Islet of Langerhans (tissue), 1 donor: ENCODE measurements at regions not wholly inside any gene's neighbourhood (a gene's known extent, or its start where the extent isn't known, plus 50 kb on each side); places are given as distances from the start of the nearest gene placed in this dataset.
"Not testable (repeated sequence)": the region's sequence is repeated elsewhere in the genome, so short reads cannot be mapped to it uniquely, and the experiment has no call there.

Experiments used
- FAIRE-seq: peaks from one replicate; lab custom pipeline; 2011; peaks lifted over from hg19 to GRCh38; lab: Jason Lieb, UNC

- no peak for FAIRE-seq
These were observed 1014.9 kb upstream of the ATXN8OS start for GRCh38 chr13:69092615-69093322.

DNA sequence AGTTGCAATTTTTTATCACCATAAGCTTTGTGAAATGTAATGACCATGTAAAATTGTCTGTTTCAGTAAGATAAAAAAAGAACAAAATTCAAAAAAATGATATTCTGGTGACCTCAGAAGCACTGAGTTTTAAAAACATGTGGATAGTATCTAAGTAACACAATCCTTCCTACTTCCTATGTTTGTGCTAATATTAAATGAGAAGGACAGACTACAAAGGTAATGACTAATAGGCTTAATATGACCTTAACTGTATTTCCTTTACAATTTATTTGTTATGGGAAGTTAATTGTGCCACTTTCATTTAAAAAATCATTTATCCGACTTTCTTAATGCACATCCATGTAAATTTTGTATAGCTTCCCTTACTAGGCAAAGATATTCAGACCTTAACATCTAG lies 1030.4 kb upstream of the ATXN8OS start:
- no peak for FAIRE-seq

DNA sequence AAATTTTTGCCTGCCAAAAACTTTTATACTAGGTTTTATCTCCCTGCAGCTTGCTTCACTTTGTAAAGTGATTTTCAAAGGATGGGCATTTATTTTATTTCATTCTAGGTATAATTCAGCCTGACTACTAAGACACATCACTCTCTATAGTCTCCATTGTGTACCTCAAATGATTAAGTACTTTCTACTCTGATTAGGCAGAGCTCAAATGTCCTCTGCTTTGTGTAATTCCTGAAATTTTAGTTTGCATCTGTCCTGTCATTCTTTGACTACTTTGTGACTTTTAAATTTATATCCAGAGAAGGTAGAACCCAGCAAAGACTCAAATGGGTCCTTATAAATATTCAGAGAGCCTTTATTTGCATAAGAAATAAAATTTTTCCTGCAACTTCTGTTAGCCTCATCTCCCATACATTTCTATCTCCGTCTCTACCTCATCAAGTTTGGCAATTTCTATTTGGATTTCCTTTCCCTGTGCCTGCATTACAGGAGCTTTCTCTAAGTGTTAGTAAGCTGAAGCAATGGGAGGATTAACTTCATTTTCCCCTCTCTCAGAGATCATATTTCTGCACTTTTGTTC lies 1038.0 kb upstream of the ATXN8OS start:
- no peak for FAIRE-seq

DNA sequence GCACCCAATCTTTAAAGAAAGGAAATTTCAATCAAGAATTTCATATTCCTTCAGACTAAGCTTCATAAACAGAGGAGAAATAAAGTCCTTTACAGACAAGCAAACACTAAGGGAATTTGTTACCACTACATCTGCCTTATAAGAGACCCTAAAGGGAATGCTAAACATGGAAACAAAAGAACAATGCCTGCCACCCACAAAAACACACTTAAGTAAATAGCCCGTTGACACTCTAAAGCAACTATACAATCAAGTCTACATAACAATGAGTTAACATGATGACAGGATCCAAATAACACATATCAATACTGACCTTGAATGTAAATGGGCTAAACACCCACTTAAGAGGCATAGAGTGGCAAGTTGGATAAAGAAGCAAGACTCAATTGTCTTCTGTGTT lies 1056.9 kb upstream of the ATXN8OS start:
- no peak for FAIRE-seq

- FAIRE-seq, result no peak
These were observed 1063.0 kb upstream of the ATXN8OS start for GRCh38 chr13:69044629-69045028.

DNA sequence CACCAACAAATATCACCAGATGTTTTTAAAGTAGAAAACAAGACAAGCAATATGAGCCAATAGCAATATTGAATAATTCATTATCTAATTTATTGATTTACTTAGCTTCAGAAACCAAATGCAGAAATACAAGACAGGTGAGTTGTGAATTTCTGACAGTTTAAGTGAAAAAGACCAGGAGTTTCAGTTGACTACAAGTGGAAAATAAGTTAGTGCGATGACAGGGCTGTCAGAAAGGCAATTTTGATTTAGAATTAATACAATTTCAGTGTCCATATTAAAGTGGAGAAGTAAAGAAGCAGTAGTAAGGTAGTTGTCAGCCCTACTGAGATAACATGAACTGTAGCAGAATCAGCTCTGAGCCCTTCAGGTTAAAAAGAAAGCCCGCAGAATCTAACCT lies 1066.7 kb upstream of the ATXN8OS start:
- FAIRE-seq, result no peak

DNA sequence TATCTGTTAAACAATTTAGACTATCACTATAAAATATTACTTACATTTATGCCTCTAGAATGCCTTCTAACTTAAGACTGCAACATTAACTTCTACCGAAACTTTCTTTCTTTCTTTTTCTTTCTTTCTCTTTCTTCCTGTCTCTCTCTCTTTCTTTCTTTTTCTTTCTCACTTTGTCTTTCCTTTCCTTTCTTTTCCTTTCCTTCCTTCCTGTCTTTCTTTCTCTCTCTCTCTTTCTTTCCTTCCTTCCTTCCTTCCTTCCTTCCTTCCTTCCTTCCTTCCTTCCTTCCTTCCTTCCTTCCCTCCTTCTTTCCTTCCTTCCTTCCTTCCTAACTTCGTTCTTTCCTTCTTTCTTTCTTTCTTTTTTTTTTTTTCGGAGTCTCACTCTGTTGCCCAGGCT lies 1071.9 kb upstream of the ATXN8OS start:
- no peak for FAIRE-seq

DNA sequence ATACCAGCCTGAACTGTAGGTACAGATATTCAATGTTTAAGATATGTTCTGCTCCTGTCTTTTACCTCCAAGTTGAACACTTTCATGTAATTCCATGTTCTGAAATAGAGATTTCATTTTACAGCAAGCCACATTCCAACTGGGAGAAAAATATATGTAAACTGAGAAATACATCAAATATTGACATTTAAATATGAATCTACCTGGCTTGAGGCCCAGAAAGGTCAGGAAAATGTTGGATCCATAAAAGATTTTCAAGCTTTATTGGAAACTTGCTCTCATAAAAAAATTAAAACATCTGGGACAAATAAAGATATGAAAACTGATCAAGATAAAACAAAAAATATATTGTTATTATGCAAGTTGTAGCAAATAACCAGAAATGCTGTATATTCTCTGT lies 1078.7 kb upstream of the ATXN8OS start:
- no peak for FAIRE-seq

GRCh38 chr13:69020120-69020519 lies 1087.5 kb upstream of the ATXN8OS start:
- FAIRE-seq, result no peak

- not testable (repeated sequence) for FAIRE-seq
These were observed 1089.5 kb upstream of the ATXN8OS start for GRCh38 chr13:69018173-69018572.

- no peak for FAIRE-seq
These were observed 1096.8 kb upstream of the ATXN8OS start for GRCh38 chr13:69010789-69011188.

DNA sequence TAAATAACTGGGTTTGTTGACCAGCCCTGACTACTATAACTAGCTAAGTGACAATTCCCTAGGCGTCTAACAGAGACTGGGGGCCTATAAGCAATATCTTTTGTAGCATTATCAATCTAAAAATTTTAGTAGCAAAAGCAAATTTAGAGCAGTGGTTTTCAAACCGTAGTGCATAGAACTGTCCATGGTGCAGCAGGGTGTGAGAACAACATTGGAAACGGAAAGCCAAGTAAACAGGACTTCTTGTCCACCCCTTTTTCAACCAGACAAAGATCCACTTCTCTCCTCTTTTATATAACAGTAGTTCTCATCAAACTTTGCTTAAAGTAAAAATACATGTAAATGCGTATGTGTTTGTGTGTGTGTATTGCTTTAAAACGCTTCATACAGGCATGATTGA lies 1099.1 kb upstream of the ATXN8OS start:
- FAIRE-seq, result no peak

DNA sequence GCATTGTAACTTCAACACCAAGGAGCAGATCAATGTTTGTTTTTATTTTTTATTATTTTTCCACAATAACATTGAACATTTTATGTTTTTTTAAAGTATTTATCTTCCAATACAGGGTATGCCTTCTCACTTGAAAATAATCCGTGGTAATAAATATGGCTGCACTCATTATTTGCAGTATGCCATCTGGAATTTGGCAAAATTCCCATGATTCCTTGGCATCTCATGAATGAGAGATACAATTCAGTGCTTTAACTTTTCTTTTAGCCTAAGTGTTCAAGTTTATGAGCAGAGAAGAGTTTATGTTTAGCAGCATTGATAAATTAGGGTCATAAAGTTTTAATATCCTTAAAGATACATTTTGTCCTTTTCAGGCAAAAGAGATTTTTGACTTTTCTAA lies 1109.6 kb upstream of the ATXN8OS start:
- no peak for FAIRE-seq

DNA sequence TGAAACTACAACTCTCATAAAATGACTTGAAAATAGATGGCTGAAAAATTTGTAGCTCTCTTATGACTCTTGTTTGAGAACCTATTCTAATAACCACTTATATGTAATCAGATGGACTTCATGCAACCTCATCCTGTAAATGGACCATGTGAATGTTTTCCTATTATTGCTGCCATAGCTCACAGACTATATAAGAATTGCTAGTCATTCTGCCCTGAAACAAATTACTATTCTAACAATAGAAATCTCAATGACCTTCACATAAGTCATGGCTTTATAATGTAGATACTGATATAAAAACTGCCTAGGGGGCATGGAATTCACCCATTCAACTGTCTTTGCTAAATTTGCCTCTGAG lies 1111.0 kb upstream of the ATXN8OS start:
- FAIRE-seq, result no peak

GRCh38 chr13:68995972-68996667 lies 1111.5 kb upstream of the ATXN8OS start:
- no peak for FAIRE-seq

- no peak for FAIRE-seq
These were observed 1114.5 kb upstream of the ATXN8OS start for GRCh38 chr13:68993154-68993553.

DNA sequence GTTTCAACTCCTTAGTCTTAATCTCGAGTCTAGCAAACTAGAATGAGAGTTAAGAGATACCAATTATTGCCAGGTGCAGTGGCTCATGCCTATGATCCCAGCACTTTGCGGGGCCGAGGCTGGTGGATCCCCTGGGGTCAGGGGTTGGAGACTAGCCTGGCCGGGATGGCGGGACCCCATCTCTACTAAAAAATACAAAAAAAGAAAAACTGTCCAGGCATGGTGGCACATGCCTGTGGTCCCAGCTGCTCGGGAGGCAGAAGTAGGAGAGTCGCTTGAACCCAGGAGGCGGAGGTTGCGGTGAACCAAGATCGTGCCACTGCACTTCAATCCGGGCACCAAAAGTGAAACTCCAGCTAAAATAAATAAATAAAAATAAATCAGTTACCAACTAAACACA lies 1119.5 kb upstream of the ATXN8OS start:
- FAIRE-seq, result no peak

GRCh38 chr13:68987585-68987984 lies 1120.0 kb upstream of the ATXN8OS start:
- FAIRE-seq, result no peak

- FAIRE-seq, result peak; percentile 33
These were observed 1122.8 kb upstream of the ATXN8OS start for GRCh38 chr13:68984688-68985319.

DNA sequence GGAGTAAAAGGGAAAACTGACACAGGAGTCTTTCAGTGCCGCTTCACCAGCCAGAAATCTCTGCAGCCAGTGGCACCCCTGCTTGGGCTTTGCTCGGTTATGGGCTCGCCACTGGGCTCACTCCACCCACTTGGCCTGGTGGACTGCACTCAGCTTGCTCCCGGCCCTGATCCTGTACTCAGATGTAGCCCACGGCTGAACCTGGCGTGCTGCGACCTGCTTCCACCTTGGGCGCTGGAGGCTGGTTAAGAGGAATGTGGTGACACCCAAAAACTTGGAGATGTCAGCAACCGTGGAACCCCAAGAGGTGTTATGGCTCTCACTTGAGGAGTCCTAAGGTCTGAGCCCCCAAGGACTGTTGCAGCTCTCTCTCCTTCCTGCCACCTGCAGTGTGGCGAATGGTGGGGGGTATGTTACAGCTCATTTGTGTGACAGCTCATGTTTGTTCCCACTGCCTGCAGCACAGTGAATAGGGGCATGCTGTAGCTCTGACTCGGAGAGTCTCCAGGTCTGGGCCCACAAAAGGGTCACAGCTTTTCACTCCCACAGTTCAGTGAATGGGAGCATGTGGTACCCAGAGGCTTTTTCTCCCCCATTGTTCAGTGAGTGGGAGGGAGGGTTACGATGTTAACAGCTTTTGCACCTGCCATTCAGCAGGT lies 1124.5 kb upstream of the ATXN8OS start:
- FAIRE-seq, result no peak

- FAIRE-seq, result no peak
These were observed 1131.3 kb upstream of the ATXN8OS start for GRCh38 chr13:68976287-68976686.

DNA sequence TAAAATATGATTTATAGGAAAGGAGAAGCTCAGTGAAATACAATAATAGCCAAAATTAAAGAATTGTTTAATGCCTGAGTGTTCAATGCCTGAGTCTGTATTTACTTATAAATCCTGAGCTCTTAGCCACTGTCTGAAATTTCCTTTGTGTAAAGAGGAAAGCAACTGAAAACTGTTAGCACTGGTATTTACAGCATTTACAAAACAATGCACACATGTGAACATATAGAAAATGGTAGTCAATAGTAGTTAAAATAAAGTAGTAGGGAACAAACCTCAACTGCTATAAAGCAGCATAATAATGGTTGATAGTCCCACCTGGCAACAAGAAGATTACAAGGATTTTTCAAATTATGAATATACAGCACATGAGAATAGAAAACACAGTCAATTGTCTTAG lies 1137.1 kb upstream of the ATXN8OS start:
- FAIRE-seq, result no peak

DNA sequence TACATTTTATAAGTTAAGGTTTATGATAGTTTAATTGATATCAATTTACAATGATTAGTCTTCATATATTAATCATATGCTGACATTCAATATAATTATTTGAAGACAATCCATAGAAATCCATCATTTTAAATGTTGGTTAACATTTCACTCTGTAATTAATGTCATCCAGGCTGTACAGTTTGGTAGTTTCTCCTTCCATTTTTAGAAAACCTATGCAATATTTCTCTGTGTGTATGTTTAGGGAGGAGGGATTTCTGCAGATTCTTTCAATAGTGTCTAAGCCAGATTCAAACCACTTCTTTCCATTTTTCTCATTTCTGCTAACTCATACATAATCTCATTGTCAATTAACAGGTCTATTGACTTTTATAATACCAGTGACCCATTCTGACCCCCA lies 1159.0 kb upstream of the ATXN8OS start:
- FAIRE-seq, result no peak
